ENCODE measurements at regions not wholly inside any gene's neighbourhood (a gene's known extent, or its start where the extent isn't known, plus 50 kb on each side); places are given as distances from the start of the nearest gene placed in this dataset.

DNA sequence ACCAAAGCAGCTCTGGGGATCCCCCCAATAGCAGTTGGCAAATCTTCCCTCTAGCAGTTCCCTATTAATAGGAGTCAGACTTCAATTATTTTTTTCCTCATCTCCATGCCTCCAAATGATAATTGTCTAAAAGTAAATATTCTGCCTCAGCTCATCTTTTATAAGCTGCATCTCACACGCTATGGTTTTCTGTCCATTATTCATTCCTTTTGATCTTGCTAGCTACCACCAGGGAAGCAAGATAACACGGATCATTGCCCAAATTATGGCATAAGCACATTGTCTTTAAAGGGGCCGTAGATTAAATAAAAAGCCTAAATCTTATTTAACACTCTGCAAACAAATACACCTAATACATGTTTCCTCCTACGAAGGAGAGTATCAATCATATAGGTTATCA is 670.8 kb upstream of the FLRT2 start:
- TF ChIP-seq POLR2A (IDR thresholded peaks at IDR 0.05; ENCODE audit: low read length) (no peak), GATA1 (IDR thresholded peaks at IDR 0.05; ENCODE audit: low read depth, low read length) (no peak)

Measured in erythroblast (primary cell).